H4 (cell line): ENCODE measurements at regions not wholly inside any gene's neighbourhood (a gene's known extent, or its start where the extent isn't known, plus 50 kb on each side); places are given as distances from the start of the nearest gene placed in this dataset.
A peak's percentile ranks its signal among the peaks of the same experiment; 100 is the strongest.
"Not testable (repeated sequence)": the region's sequence is repeated elsewhere in the genome, so short reads cannot be mapped to it uniquely, and the experiment has no call there.

Source experiments
- DNase-seq: peaks from one replicate; pipeline ENCODE4 v3.0.0-alpha.2; 2015; ENCODE audit warnings: low spot score

DNA sequence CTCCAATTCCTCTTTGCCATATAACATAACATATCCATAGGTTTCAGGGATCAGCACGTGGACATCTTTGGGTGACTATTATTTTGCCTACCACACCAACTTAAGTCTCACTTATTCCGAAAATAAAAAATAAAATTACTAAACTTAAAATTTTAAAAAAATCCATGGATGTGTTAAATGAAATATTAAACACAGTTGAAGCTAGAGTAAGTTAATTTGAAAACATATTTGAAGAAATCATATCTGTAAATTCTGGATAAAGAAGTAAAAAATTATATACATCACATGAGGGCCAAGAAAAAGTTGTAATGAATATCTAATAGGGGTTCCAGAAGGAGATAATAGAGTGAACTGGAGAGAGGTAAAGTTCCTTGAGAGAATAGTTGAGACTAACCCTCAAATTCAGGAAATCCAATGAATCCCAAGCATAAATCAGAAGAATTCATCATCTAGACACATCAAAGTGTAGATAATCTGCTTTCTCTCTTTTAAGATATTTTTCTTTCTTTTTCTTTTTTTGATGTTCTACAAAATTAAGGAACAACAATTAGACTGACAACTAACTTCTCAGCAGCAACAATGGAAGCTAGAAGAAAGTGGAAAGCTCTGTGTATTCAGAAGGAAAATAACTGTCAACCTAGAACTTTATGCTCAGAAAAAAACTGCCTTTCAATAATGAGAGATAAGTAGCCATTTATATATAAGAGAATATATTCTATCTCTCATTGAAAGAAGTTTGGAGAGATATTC, 147.4 kb downstream of the ABHD5 start:
- no peak for DNase-seq

DNA sequence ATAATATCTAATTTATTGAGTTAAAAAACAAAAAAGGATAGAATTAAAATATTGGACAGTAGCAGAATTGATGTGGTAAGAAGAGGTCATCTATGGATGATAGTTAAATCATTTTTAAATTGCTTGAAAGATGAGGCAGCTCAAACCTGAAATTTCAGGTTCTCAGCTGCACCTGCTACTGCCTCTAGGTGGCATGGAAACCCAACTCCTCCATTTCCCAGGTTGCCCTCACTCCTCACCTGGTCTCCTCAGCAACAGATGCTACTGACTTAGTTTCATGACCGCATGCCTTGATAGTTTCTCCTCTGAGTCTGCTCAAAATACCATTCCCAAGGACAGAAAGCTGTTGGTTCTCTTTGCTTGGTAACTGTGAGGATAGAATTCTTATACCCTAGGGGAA, 148.1 kb downstream of the ABHD5 start:
- DNase-seq = no peak

DNA sequence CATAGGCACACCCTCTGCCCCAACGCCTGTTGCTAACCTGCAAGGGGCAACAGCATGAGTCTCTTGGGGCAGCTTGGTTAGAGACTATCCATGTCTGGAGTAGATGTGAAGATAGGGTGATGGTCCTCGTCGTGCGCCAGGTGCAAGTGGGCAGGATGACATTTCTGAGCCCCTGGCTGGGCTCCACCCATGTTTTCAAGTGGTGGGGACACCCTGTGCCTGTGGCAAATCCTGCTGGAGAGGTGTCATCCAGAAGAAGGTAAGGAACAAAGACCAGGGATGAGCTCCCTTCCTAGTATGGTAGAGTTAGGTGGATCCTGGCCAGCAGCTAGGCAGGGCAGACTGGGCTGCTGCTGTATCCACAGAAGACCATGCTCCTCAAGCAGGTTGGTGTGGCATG, 152.6 kb downstream of the ABHD5 start:
- DNase-seq = no peak

DNA sequence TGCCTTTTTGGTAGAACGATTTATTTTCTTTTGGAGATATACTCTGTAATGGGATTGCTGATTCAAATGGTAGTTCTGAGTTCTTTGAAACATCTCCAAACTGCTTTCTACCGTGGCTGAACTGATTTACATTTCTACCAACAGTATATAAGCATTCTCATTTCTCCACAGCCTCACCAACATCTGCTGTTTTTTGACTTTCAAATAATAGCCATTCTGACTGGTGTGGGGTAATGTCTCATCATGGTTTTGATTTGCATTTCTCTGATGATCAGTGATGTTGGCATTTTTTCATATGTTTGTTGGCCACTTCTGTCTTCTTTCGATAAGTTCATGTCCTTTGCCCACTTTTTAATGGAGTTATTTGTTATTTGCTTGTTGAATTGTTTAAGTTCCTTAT, 154.0 kb downstream of the ABHD5 start:
- DNase-seq = no peak

DNA sequence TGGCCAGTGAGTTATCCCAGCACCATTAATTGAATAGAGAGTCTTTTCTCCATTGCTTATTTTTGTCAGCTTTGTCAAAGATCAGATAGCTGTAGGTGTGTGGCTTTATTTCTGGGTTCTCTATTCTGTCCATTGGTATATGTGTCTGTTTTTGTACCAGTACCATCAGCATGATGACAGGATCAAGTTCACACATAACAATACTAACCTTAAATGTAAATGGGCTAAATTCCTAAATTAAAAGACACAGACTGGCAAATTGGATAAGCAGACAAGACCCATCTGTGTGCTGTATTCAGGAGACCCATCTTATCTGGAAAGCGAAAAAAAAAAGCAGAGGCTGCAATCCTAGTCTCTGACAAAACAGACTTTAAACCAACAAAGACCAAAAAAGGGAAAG, 154.8 kb downstream of the ABHD5 start:
- not testable (repeated sequence) for DNase-seq

DNA sequence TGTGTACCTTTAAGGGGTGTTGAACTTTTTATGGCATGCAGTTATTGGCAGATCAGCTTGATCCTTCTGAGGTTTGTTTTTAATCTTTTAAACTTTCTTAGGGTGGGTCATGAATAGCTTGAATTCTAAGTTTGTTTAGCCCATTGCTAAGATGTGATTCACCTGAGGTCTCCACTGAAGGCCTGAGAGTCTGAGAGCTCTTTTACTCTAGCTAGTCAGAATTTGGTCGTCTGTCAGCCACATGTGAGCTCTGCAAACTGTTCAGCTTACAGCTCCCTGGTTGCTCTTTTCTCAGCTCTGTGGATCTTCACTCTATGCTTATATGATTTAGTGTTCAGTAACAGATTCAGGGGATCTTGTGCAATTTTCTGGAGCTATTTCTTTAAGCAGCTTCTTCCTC, 161.3 kb downstream of the ABHD5 start:
- DNase-seq = no peak

DNA sequence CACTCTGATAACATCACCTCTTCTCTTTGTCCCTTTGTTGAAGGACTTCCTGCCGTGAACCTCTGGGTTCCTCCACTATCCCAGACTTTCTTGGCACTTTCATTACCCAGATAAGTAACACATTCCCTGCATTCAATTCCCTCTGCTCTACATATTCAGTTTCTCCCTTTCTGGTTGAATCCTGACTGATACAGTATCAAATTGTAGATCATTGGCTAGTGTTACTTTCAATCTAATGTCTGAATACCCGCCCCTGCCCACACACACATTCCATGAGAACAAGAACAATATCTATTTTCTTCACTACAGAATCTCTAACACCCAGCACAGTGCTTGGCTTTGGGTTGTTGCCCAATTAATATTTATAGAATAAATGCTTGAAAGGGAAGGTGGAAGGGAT, 163.5 kb downstream of the ABHD5 start:
- no peak for DNase-seq

DNA sequence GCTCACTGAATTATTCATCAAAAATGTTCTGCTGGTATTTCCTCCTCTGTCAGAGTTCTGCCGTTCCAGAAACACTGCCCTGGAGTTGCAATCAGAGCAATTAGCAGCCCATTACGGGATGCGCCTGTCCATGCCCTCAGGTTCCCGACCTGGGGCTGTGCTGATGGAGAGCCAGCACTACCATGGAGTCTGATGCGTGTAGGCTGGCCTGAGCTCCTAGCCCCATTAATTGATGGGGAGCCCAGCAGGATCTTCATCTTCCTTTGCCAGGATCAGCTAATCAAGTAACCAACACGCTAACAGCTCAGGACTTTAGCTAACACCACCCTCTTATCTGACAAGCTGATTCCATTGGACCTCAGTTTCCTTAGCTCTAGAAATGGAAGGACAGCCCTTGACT, 164.2 kb downstream of the ABHD5 start:
- DNase-seq = no peak

DNA sequence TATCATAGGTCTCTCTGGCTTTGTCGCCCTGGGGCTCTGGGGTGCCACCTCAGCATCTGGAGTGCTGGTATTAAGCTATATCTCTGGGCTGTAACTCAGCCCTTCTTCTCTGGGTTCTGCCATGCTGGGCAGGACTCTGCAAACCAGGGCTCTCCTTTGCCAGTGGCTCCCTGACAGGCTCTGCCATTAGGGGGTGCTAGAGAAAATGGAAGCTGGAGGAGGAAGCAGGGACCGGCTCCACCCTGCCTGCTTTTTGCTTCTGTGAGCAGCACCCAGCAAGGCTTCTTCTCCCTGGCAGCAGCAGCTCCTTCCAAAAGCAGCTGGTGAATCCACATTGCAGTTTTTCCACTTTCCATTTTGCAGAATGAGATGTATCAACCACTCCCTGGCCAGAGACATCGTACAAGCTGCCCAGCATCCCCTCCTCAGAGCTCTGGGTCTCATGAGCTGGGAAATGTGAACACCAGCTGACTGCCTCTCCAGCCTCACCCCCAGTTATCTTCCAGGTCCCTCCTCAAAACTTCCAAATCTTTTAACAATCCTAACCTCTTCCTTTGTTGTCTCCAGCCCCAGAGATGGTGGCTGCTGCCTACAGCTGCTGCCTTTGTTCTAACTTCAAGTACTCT, 165.0 kb downstream of the ABHD5 start:
- peak; percentile 37 for DNase-seq

DNA sequence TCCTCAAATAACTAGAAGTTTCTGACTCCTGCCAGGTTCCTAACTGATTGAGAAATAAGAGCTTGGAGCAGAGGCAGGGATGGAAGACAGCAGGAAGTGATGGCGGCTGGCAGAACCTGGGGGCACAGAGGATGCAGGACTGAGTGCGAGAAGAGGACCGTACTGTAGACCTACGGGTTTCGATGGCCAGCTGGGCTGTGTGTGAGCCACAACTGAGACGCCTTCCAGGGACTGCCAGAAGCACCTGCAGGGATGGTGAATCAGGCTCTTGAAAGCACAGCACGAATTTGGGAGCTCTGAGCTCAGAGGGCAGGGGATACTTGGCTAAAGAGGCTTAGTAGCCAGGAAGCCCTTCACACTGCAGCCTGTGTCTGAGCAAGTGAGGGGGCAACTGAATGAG, 165.6 kb downstream of the ABHD5 start:
- no peak for DNase-seq

DNA sequence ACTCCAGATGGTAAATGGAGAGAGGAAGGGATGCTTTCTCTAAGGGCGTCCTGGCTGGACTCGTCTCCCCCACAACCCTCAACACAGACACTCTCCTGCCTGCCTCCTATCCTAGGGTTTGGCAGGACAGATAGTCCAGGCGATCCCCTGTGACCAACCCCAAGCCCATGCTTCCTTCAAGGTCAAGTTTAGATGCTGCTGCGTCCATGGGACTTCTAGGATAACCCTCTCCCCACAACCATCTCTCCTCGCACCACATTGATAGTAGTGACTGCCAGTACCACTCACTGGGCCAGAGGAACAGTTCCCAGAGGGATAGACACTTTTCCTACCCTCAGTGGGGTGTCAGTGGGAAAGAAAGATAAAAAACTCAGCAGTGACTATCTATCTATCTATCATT, 166.0 kb downstream of the ABHD5 start:
- DNase-seq = no peak

DNA sequence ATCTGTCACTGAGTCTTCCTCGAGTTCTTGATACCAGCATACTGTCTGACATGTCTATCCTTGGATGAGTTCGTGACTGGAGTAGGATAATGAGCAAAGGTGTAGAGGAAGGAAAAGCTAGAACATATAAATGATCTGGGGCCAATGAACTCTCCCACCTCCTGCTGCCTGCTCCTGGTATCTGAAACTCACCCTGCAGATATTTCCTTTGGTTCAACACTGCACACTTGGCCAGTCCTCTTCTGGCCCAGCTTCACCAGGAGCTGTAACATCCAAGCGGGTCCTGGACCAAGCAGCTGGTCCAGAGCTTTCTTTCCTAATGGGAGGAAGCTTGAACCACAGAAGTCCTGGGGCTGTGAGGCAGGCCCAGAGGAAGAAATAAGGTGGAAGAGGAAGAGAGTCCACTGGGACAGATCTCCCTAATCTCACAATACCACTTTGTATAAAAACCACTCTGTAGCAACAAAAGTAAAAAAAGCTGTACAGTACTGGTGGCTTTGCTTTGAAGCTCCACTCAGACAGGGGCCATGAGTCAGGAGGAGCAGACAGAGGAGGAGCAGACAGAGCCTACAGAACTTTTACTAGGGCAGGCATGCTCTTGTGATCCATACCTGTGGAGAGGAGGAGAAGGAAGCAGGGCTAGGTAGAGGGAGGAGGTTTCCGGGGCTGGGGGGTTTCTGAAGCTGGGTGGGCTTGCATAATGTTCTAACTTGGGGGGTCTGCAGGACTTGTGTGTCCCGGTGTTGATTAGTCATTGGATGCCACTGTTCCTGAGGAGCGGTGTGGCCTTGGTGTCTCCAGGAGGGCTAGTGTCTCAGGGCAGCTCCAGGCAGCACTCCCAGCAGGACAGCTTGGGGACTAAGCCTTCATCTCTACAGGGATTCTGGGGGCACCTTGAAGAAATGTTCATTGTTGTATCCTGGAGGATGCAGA, 166.9 kb downstream of the ABHD5 start:
- no peak for DNase-seq

DNA sequence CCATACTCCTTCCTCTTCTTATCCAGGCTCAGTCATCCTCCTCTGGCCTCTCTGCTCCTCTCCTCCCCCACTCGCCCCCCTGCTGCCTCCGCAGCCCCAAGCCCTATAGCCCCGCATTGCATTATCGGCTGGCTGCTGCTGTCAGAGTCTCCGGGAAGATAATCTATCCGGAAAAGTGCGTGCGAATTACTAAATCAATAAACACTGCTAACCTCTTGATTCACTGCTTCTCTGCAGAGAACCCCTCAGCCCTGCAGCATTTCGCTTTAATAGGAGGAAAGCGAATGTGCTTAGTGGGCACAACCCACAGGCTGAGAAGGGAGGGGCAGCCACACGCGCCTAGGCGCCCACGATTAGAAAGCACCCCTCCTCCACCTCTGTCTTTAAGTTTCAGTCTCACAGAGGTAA, 167.6 kb downstream of the ABHD5 start:
- DNase-seq = no peak

DNA sequence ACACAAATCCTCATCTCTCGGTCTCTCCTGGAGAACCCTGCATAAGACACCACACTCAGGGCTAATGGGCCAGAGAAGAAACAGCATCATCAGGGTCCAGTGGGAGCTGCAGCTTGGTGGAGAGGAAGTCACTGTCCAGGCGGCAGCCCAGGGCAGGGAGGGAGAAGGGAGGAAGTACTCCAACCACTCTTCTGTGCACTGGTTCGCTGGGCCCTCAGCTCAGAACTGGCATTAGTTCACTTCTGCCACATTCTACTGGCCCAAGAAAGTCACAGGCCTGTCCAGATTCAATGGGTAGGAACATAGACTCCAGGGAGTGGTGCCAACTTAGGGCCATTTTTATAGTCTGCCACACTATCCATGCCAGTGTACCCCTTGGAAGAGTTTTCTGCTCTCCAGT, 169.0 kb downstream of the ABHD5 start:
- DNase-seq = no peak

DNA sequence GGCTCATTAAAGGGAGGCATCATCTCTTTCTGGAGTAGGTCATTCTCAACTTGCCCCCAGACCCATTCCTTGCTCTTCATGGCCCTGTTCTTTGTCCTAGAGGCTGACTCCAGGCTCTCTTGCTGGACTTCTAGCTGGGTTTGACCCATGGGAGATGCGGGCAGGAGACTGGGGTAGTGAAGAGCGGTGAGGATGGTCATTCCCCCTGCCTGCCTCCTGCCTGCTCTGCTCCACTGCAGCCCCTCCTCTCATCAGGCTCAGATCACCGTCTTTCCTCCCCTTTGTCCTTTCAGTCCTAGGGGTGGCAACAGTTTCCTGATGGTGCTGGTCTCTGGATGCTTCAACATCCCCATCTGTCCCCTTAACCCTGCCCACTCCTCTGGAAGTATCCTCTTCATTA, 170.9 kb downstream of the ABHD5 start:
- no peak for DNase-seq

DNA sequence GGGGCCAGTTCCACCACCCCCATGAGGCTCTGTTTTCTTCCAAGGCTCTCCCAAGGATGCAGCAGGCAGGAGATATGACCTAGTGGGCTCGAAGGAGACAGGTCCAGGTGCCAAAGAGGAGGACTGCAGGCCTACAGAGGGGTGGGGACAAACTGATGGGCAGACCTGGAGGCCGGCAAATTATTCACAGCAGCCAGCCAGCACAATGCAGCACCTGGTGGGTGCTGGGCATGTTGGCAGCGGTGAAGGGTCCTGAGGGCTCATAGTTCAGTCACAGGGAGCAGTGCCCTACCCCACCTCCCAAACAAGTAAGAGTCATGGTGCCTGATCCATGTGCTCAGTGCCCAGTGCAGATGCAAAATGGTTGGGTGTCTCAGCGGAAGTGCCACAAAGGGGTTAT, 171.7 kb downstream of the ABHD5 start:
- no peak for DNase-seq

DNA sequence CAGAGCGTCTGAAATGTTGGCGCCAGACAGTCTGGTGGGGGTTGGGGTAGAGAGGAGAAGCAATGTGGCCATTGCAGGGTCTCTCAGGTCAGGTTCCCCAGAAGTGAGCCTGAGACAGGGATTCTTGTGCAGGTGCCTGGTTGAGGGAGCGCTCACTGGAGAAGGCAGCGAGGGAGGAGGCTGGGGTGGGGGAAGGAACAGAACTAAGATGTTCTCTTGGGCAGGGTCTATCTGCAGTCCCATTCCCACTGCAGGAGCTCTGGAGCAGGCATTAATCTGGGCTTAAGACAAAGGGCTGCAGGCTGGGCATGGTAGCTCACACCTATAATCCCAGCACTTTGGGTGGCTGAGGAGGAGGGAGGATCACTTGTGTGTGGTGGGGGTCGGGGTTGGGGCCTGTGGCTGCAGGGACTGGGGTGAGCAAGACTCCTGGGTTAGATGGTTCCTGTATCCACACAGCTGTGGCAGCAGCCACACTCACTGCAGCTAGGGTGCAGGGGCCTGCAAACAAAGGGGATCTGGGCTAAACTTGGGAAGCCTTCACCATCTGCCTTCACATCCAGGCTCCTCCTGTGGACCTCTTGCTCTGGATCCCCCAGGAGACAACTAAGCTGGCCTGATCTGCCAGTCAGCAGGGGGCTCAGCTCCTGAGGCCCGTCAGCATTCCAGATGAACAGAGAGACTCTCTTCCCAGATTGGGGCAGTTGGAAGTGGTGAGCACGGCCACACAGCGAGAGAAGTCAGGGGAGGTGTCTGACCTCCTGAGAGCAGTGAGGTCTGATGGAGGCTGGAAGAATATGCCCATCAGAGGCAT, 172.5 kb downstream of the ABHD5 start:
- no peak for DNase-seq

DNA sequence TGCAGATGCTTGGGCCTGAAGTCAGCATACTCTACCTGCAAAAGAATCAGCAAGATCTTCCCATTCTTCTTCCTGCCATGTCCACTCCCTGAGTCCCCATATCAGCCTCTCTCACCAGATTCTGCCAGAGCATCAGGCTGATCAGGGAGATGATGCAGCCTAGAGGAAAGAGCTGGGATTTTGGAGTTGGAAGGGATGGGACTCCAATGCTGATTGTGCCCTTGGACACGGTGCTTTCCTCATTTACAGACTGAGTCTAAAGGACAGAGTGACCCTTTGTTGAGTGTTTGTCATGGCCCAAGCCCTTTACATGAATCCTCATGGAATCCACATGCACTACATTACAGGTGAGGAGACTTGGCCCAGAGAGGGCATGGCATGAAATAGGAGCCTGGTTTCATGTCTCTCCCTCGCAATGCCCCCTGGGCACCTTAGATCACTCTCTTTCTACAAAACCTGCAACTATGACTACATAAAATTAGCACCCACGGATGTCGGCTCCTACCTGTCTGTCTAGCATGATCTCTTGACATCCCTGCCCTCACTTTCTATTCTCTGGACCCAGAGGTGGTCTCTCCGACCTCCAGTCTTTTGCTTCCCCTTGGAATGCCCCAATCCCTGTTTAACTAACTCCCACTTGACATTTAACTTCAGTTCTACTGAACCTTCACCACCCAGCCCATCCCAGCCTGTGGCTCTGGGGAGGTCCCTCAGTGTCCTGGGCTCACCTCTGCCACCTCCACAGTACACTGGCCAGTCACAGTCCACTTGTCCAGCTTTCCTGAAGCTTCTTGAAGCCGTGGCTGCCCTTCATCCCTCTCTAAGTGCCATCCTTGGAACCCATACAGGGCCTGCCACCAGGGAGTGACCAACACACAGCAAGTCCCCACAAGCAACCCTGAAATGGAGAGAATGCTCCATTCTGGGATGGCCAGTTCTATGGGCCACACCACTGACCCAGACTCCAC, 173.5 kb downstream of the ABHD5 start:
- DNase-seq = no peak

DNA sequence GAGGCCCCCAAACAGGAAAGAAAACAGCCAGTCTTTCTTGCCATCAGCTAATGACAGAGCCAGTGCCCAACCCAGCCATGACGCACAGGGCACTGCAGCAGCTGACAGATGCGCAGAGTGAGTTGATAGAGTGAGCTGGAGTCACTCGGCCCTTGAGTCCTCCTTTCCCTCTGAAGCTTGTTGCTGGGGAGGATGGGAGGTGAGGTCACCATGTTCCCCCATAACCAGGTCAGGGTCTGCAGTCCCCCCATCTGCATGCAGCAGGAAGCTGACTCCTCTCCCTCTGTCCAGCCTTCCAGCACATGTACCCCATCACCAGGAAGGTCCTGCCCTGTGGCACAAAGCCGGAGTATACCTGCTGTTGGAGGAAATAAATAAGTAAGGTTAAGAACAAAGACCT, 174.6 kb downstream of the ABHD5 start:
- DNase-seq = no peak

DNA sequence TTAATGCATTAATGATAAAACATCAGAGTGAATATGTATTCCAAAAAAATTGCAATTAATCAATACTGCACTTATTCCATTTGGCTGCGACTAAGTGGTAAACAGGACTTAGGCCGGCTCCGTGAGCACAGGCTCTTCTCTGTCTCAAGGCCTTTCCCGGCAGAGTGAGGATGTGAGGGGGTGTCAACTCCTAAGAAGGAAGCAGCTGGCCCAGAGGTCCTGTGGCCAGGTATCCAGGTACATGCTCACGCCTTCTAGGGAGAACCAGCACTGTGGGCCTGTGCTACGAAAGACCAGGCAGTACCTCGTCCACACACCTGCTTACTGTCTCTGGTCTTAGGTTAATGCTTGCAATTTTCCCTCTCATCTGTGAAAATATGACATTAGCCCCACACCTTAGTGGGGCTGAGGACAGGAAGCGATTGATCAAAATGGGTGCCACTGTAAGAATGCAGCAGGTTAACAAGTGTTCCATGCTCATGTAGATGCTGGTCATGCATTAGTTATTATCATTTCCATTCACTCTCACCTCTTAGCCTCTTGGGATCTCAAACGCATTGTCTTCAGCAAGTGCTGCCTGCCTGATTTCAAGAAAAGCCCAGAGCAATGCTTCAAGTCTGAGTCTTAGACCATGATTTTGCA, 175.3 kb downstream of the ABHD5 start:
- DNase-seq = no peak
